ENCODE measurements at regions not wholly inside any gene's neighbourhood (a gene's known extent, or its start where the extent isn't known, plus 50 kb on each side); places are given as distances from the start of the nearest gene placed in this dataset.

DNA sequence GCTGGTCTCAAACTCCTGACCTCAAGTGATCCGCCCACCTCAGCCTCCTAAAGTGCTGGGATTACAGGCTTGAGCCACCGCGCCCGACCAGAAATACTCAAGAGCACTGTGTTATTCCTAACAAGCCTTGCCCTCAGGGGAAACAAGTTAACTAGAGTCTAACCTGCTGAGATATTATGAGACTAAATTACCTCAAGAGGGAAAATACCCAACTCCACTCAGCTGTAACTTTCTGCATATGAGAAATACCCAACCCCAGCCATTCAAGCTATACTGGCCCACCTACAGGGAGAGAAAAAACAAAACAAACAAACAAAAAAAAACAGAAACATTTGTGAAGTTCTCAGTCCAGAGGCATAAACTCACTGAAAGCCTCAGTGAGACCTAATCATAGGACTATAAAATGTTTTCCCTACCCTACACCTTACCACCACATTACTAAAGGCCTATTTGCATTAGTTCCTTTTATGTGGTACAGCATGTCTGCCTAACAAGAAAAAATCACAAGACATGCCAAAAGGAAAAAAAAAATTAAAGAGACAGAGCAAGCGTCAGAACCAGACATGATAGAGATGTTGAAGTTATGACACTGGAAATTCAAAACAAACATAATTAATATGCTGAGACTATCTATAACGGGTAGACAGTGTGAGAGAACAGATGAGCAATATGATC lies 876.0 kb downstream of the FSTL5 start:
- no peak for TF ChIP-seq EZH2phosphoT487 (conservative IDR thresholded peaks at IDR 0.05; ENCODE audit: low read length)
- TF ChIP-seq, protein P1, sequence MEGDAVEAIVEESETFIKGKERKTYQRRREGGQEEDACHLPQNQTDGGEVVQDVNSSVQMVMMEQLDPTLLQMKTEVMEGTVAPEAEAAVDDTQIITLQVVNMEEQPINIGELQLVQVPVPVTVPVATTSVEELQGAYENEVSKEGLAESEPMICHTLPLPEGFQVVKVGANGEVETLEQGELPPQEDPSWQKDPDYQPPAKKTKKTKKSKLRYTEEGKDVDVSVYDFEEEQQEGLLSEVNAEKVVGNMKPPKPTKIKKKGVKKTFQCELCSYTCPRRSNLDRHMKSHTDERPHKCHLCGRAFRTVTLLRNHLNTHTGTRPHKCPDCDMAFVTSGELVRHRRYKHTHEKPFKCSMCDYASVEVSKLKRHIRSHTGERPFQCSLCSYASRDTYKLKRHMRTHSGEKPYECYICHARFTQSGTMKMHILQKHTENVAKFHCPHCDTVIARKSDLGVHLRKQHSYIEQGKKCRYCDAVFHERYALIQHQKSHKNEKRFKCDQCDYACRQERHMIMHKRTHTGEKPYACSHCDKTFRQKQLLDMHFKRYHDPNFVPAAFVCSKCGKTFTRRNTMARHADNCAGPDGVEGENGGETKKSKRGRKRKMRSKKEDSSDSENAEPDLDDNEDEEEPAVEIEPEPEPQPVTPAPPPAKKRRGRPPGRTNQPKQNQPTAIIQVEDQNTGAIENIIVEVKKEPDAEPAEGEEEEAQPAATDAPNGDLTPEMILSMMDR (IDR thresholded peaks at IDR 0.05; ENCODE audit: insufficient read depth, low read length, poor library complexity, severe bottlenecking): no peak
- H4K20me1 ChIP-seq (ENCODE audit: low read depth, low read length): no peaks in the 10 kb centered on the region
- no peaks in the 10 kb centered on the region for H3K36me3 ChIP-seq (ENCODE audit: low read length)
- H3K4me3 ChIP-seq (ENCODE audit: insufficient read depth, low read length, poor library complexity, severe bottlenecking): no peak overlapping the region
- H3K27ac ChIP-seq (ENCODE audit: low read depth, low read length): no peak overlapping the region
- H3F3A ChIP-seq (ENCODE audit: insufficient read depth): no peaks in the 10 kb centered on the region
- H3K9me3 ChIP-seq (ENCODE audit: insufficient read depth, low read length): no peaks in the 10 kb centered on the region
- no peak overlapping the region for H3K4me2 ChIP-seq (ENCODE audit: low read depth, low read length, poor library complexity, severe bottlenecking)
- no peaks in the 10 kb centered on the region for H3K27me3 ChIP-seq (ENCODE audit: low read length)
- no peak overlapping the region for H3K9ac ChIP-seq (ENCODE audit: low read length)
- no peaks in the 10 kb centered on the region for H3K9me2 ChIP-seq (replicated peaks; ENCODE audit: insufficient read depth, low read length)
- H3K79me2 ChIP-seq (ENCODE audit: insufficient read depth, low read length): no peaks in the 10 kb centered on the region
- H2AFZ ChIP-seq (ENCODE audit: low read depth, low read length, severe bottlenecking): no peak overlapping the region

DNA sequence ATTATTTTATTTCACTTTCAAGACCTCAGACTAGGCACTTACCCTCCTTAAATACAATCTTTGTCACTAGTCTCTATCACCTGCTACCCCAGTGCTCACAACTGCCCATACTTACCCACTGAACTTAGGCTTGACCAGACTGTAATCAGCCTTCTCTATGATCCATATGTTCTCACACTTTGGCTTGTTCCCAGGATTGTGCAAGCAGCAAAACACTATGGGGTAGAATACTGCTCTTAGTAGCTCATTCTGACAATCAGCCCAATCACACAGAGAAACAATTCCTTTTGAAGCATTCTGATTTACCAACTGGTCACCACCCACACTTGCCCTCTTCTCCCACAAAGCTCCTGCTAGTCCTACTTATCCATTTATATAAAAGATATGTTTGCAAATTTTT lies 878.3 kb downstream of the FSTL5 start:
- no peaks in the 10 kb centered on the region for H3K9me3 ChIP-seq (ENCODE audit: insufficient read depth, low read length)
- H3K9me2 ChIP-seq (replicated peaks; ENCODE audit: insufficient read depth, low read length): no peaks in the 10 kb centered on the region
- no peak overlapping the region for H3K4me2 ChIP-seq (ENCODE audit: low read depth, low read length, poor library complexity, severe bottlenecking)
- no peak for TF ChIP-seq EZH2phosphoT487 (conservative IDR thresholded peaks at IDR 0.05; ENCODE audit: low read length)
- TF ChIP-seq, protein P1 (IDR thresholded peaks at IDR 0.05; ENCODE audit: insufficient read depth, low read length, poor library complexity, severe bottlenecking): no peak
- H2AFZ ChIP-seq (ENCODE audit: low read depth, low read length, severe bottlenecking): no peak overlapping the region
- H3K36me3 ChIP-seq (ENCODE audit: low read length): no peaks in the 10 kb centered on the region
- H3K27me3 ChIP-seq (ENCODE audit: low read length): no peaks in the 10 kb centered on the region
- H3K27ac ChIP-seq (ENCODE audit: low read depth, low read length): no peak overlapping the region
- no peak overlapping the region for H3K9ac ChIP-seq (ENCODE audit: low read length)
- no peaks in the 10 kb centered on the region for H3K79me2 ChIP-seq (ENCODE audit: insufficient read depth, low read length)
- H3K4me3 ChIP-seq (ENCODE audit: insufficient read depth, low read length, poor library complexity, severe bottlenecking): no peak overlapping the region
- H3F3A ChIP-seq (ENCODE audit: insufficient read depth): no peaks in the 10 kb centered on the region
- H4K20me1 ChIP-seq (ENCODE audit: low read depth, low read length): no peaks in the 10 kb centered on the region

DNA sequence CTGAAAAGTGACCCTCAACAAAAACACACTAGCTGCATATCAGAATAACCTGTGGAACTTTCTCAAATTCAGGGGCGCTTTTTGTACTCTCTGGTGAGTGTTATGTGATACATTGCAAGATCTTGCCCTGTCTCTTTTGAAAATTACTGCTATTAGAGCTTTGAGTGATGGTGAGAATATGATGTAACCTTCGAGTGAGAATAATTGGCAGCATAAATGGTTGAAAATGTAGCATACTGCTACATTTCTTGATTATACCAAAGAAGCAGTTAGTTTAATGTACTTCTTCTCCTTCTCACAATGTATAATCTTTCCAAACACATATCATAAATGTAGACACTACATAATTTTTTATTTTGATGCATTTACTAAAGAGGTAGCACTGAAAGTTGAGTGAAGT lies 882.9 kb downstream of the FSTL5 start:
- Histone ChIP-seq H4K20me1 (ENCODE audit: low read depth, low read length) (no peaks in the 10 kb centered on the region), H2AFZ (ENCODE audit: low read depth, low read length, severe bottlenecking) (no peak overlapping the region), H3F3A (ENCODE audit: insufficient read depth) (no peaks in the 10 kb centered on the region), H3K36me3 (ENCODE audit: low read length) (no peaks in the 10 kb centered on the region), H3K9me2 (replicated peaks; ENCODE audit: insufficient read depth, low read length) (no peaks in the 10 kb centered on the region), H3K9me3 (ENCODE audit: insufficient read depth, low read length) (no peaks in the 10 kb centered on the region), H3K27ac (ENCODE audit: low read depth, low read length) (no peak overlapping the region), H3K79me2 (ENCODE audit: insufficient read depth, low read length) (no peaks in the 10 kb centered on the region), H3K4me3 (ENCODE audit: insufficient read depth, low read length, poor library complexity, severe bottlenecking) (no peak overlapping the region), H3K27me3 (ENCODE audit: low read length) (no peaks in the 10 kb centered on the region), H3K4me2 (ENCODE audit: low read depth, low read length, poor library complexity, severe bottlenecking) (no peak overlapping the region), H3K9ac (ENCODE audit: low read length) (no peak overlapping the region)
- TF ChIP-seq, protein P1 (IDR thresholded peaks at IDR 0.05; ENCODE audit: insufficient read depth, low read length, poor library complexity, severe bottlenecking): no peak
- no peak for TF ChIP-seq EZH2phosphoT487 (conservative IDR thresholded peaks at IDR 0.05; ENCODE audit: low read length)
